Breast epithelium (tissue), 3 donors: ENCODE measurements at regions not wholly inside any gene's neighbourhood (a gene's known extent, or its start where the extent isn't known, plus 50 kb on each side); places are given as distances from the start of the nearest gene placed in this dataset.

Experiments used
- CTCF ChIP-seq, 3 donors: fragments of 450-650 bp; IDR thresholded peaks; one replicate each; pipeline ENCODE4 v1.5.1; 2016 to 2017; ENCODE audit warnings: antibody characterized with exemption in 3 of 3, mild to moderate bottlenecking in 3 of 3, moderate library complexity in 3 of 3
- POLR2A ChIP-seq: fragments of 450-650 bp; IDR thresholded peaks from one replicate; pipeline ENCODE4 v1.6.1; 2016; ENCODE audit warnings: antibody characterized with exemption, mild to moderate bottlenecking, moderate library complexity

DNA sequence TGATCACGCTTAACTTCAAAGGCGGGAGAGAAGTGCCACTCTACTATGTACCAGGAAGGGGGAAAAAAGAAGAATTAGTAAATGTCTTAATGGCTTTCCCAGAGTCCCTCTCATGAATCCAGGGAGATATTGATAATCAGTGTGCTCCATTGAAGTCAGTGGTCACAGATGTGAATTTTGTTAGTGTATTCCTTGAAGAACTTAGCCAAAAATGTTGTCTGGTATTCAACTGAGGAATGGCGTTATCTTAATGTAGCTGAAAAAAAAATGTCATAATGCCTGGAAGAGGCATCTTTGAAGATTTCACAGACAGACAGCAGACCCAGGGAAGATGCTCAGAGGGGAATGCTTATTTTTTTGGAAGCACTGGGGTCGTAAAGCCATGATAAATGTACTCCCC, 250.4 kb downstream of the WDR11 start:
- TF ChIP-seq CTCF (IDR thresholded peaks at IDR 0.05) (no peak), POLR2A (no peak)
